Endodermal cell (in vitro differentiated cells): ENCODE measurements at regions not wholly inside any gene's neighbourhood (a gene's known extent, or its start where the extent isn't known, plus 50 kb on each side); places are given as distances from the start of the nearest gene placed in this dataset.
"Not testable (repeated sequence)": the region's sequence is repeated elsewhere in the genome, so short reads cannot be mapped to it uniquely, and the experiment has no call there.

Experiments used
- DNase-seq: peaks from one replicate; pipeline ENCODE4 v3.0.0-alpha.2; 2017
- H3K27ac ChIP-seq: 2 replicates; pipeline ENCODE4 v1.5.1; 2013; ENCODE audit warnings: mild to moderate bottlenecking, low read depth, low read length, moderate library complexity
- H3K27me3 ChIP-seq: 2 replicates; pipeline ENCODE4 v1.6.1; 2013; ENCODE audit warnings: mild to moderate bottlenecking, low read length, moderate library complexity; ENCODE audit not compliant: insufficient read depth, control insufficient read depth, poor library complexity, severe bottlenecking
- H3K36me3 ChIP-seq: 2 replicates; pipeline ENCODE4 v1.7.0; 2013; ENCODE audit warnings: mild to moderate bottlenecking, low read length, moderate library complexity; ENCODE audit not compliant: control insufficient read depth, insufficient read depth
- H3K4me1 ChIP-seq: one replicate; pipeline ENCODE4 v1.7.0; 2013; ENCODE audit warnings: low read length; ENCODE audit not compliant: control insufficient read depth, insufficient read depth
- H3K4me3 ChIP-seq: 2 replicates; pipeline ENCODE4 v1.5.1; 2013; ENCODE audit warnings: mild to moderate bottlenecking, low read length, moderate library complexity
- H3K9ac ChIP-seq: 2 replicates; pipeline ENCODE4 v1.6.1; 2013; ENCODE audit warnings: mild to moderate bottlenecking, low read length, moderate library complexity; ENCODE audit not compliant: poor library complexity, severe bottlenecking; ENCODE audit errors: extremely low read depth
- H3K9me3 ChIP-seq: 2 replicates; pipeline ENCODE4 v1.6.1; 2013; ENCODE audit warnings: mild to moderate bottlenecking, low read length, moderate library complexity; ENCODE audit not compliant: control insufficient read depth
- H3K27ac Mint-ChIP-seq: 2 replicates; pipeline ENCODE4 v1.8.0; 2020; ENCODE audit warnings: mixed read lengths
- H3K27me3 Mint-ChIP-seq: 2 replicates; pipeline ENCODE4 v1.8.0; 2021; ENCODE audit warnings: mild to moderate bottlenecking, mixed read lengths; ENCODE audit not compliant: insufficient read depth
- H3K36me3 Mint-ChIP-seq: 2 replicates; pipeline ENCODE4 v1.8.0; 2020; ENCODE audit warnings: low read depth, mixed read lengths
- H3K4me1 Mint-ChIP-seq: 2 replicates; pipeline ENCODE4 v1.8.0; 2020; ENCODE audit warnings: mixed read lengths
- H3K4me3 Mint-ChIP-seq: 2 replicates; pipeline ENCODE4 v1.8.0; 2020; ENCODE audit warnings: mild to moderate bottlenecking, moderate library complexity, mixed read lengths
- H3K9me3 Mint-ChIP-seq: 2 replicates; pipeline ENCODE4 v1.8.0; 2020; ENCODE audit warnings: mild to moderate bottlenecking, mixed read lengths
- WGBS, 2 experiments: methylation state at CpG; one replicate each; pipeline versions ENCODE4 v1.1.5 to v1.1.7; 2013; ENCODE audit warnings: missing lambda C conversion rate in 2 of 2, mixed read lengths in 1 of 2; ENCODE audit not compliant: insufficient coverage in 1 of 2, insufficient read length in 1 of 2; 5-methylcytosine and 5-hydroxymethylcytosine counted together
- TF ChIP-seq, protein P1 (sequence below): fragments of 200-600 bp; sonication (generic); conservative IDR thresholded peaks from 2 replicates; pipeline ENCODE4 v1.5.0; 2021; ENCODE audit warnings: antibody characterized with exemption, mild to moderate bottlenecking

DNA sequence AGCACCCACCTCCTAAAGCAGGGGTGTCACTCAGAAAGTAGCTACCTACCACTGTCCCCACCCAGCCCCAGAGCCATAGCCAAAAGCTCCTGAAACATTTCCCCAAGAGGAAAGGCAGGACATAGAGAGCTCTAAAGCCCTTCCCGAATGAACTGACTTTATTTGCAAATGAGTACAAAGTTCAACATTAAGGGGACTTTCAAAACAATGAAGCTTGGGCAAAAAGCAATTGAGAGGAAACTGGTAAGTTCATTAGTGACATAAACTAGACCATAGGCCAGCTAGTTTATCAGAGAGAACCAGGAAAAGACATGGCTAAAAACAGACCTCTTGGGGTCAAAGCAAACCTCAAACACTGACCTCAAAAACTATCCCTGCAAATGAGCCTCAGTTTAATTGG, 72.7 kb downstream of the IGLL5 start:
- Histone ChIP-seq H3K9ac (no peak overlapping the region), H3K36me3 (no peaks in the 10 kb centered on the region), H3K4me1 (no peaks in the 10 kb centered on the region), H3K9me3 (peaks cover 16% of the 10 kb centered on the region), H3K27me3 (peaks cover 7% of the 10 kb centered on the region), H3K27ac (no peak overlapping the region), H3K4me3 (no peak overlapping the region)
- DNase-seq = no peak
- Mint-ChIP-seq H3K36me3 (no peaks in the 10 kb centered on the region), H3K4me3 (no peak overlapping the region), H3K9me3 (peaks cover 22% of the 10 kb centered on the region), H3K27ac (no peak overlapping the region), H3K4me1 (peaks cover 3% of the 10 kb centered on the region), H3K27me3 (peaks cover 31% of the 10 kb centered on the region)
- WGBS, 2 experiments = 81 to 83% methylated on average over 1 of the region's 1 CpG
- TF ChIP-seq, protein P1, sequence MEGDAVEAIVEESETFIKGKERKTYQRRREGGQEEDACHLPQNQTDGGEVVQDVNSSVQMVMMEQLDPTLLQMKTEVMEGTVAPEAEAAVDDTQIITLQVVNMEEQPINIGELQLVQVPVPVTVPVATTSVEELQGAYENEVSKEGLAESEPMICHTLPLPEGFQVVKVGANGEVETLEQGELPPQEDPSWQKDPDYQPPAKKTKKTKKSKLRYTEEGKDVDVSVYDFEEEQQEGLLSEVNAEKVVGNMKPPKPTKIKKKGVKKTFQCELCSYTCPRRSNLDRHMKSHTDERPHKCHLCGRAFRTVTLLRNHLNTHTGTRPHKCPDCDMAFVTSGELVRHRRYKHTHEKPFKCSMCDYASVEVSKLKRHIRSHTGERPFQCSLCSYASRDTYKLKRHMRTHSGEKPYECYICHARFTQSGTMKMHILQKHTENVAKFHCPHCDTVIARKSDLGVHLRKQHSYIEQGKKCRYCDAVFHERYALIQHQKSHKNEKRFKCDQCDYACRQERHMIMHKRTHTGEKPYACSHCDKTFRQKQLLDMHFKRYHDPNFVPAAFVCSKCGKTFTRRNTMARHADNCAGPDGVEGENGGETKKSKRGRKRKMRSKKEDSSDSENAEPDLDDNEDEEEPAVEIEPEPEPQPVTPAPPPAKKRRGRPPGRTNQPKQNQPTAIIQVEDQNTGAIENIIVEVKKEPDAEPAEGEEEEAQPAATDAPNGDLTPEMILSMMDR = no peak

- Mint-ChIP-seq H3K9me3 (peaks cover 22% of the 10 kb centered on the region), H3K27me3 (peaks cover 33% of the 10 kb centered on the region), H3K36me3 (no peaks in the 10 kb centered on the region), H3K27ac (no peak overlapping the region), H3K4me1 (peaks cover 3% of the 10 kb centered on the region), H3K4me3 (no peak overlapping the region)
- peaks cover 11% of the 10 kb centered on the region for H3K27me3 ChIP-seq
- WGBS, 2 experiments = no CpG with 5 or more reads among the region's 1 CpG
- TF ChIP-seq, protein P1 = no peak
- H3K4me1 ChIP-seq = no peaks in the 10 kb centered on the region
- no peak overlapping the region for H3K27ac ChIP-seq
- no peak overlapping the region for H3K9ac ChIP-seq
- no peaks in the 10 kb centered on the region for H3K36me3 ChIP-seq
- no peak overlapping the region for H3K4me3 ChIP-seq
- H3K9me3 ChIP-seq = peaks cover 16% of the 10 kb centered on the region
- DNase-seq = no peak
These were observed 74.0 kb downstream of the IGLL5 start for GRCh38 chr22:22961574-22961973.

- H3K4me1 ChIP-seq = no peaks in the 10 kb centered on the region
- DNase-seq = no peak
- peaks cover 14% of the 10 kb centered on the region for H3K9me3 Mint-ChIP-seq
- H3K36me3 Mint-ChIP-seq = no peaks in the 10 kb centered on the region
- H3K27me3 ChIP-seq = peaks cover 4% of the 10 kb centered on the region
- H3K4me1 Mint-ChIP-seq = no peaks in the 10 kb centered on the region
- H3K27ac Mint-ChIP-seq = no peak overlapping the region
- H3K4me3 Mint-ChIP-seq = no peak overlapping the region
- no peak overlapping the region for H3K27ac ChIP-seq
- H3K9ac ChIP-seq = no peak overlapping the region
- H3K9me3 ChIP-seq = no peaks in the 10 kb centered on the region
- TF ChIP-seq, protein P1 = no peak
- 85% methylated on average over 1 of the region's 1 CpG; no CpG with 5 or more reads in 1 of the 2 experiments for WGBS, 2 experiments
- no peaks in the 10 kb centered on the region for H3K36me3 ChIP-seq
- H3K4me3 ChIP-seq = no peak overlapping the region
- peaks cover 71% of the 10 kb centered on the region for H3K27me3 Mint-ChIP-seq
These were observed 80.8 kb downstream of the IGLL5 start for GRCh38 chr22:22968366-22968765.

DNA sequence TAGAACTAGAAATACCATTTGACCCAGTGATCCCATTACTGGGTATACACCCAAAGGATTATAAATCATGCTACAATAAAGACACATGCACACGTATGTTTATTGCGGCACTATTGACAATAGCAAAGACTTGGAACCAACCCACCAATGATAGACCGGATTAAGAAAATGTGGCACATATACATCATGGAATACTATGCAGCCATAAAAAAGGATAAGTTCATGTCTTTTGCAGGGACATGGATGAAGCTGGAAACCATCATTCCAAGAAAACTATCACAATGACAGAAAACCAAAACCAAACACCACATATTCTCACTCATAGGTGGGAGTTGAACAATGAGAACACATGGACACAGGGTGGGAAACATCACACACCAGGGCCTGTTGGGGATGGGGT, 85.0 kb downstream of the IGLL5 start:
- not testable (repeated sequence) for H3K36me3 ChIP-seq, H3K4me1 Mint-ChIP-seq, H3K4me3 ChIP-seq, H3K4me1 ChIP-seq, H3K9ac ChIP-seq, H3K9me3 ChIP-seq, H3K4me3 Mint-ChIP-seq, H3K9me3 Mint-ChIP-seq, H3K27ac Mint-ChIP-seq, H3K27ac ChIP-seq, H3K36me3 Mint-ChIP-seq, DNase-seq
- peaks cover 67% of the 10 kb centered on the region for H3K27me3 Mint-ChIP-seq
- WGBS, 2 experiments = 82 to 93% methylated on average over 2 to 3 of the region's 3 CpGs
- H3K27me3 ChIP-seq = peaks cover 12% of the 10 kb centered on the region
